Lung microvascular endothelial cell (primary cell): ENCODE measurements at regions not wholly inside any gene's neighbourhood (a gene's known extent, or its start where the extent isn't known, plus 50 kb on each side); places are given as distances from the start of the nearest gene placed in this dataset.

Experiments
- DNase-seq, 2 donors: peaks; one replicate each; pipeline versions ENCODE4 v3.0.0 to v3.0.0-alpha.2; 2010; ENCODE audit warnings: low read depth in 2 of 2

DNA sequence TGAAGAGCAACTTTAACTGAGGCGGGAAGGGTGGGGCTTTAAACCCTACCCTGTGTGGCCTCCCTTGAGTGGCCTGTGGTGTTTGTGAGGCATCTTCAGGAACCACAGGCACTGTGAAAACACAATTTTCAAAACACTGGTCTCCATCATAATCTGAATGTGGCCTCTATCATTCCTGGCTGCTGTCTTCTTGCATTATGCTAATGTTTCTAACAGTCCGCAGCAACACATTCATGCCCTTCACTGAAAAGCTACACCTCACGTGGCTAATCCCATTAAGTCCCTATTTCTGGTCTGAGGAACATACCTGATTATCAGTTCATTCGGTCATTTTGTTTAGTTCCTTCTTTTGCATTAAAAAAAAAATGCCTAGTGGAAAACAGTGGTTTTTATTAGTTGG, 94.6 kb downstream of the F11 start:
- DNase-seq = no peak

DNA sequence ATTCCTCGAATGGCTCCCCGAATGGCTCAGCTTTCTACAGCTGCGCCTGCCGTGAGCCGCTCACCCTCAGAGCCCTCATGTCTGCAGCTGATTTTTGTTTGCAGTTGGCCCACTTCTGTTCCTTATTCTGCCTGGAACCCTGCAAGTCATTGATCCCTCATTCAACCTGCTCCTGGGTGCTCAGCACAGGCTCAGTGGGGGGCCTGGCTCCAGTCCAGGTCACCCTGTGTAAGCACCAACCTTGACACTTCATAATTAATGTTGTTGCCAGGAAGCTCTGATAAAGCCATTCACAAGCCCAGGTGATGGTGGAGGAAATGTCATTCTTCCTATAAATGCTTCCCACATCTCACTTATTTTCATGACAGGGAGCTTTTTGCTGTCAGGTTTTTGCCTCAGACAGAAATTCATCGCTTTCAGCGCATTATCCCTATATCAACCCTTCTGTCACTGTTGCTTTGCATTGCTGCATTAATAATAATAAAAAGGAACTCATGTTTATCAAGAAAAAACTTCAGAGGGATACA, 85.7 kb downstream of the F11 start:
- no peak for DNase-seq

DNA sequence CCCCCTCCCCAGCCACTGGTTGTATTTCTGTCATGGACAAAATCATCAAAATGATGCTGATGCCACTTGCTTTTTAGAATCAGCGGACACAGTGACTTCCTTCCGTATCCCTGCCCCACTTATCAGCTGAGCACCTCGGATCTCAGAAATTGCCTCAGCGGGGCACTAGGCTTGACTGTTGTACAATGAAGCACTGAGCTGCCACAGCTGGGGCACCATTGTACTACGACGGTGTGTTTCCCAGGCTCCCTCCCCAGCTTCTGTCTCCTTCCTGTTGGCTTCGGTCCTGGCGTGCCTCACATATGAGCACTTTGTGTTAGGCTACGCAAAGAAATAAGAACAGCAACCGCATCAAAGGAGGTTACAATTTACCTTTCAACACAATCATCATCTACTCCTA, 82.4 kb downstream of the F11 start:
- no peak for DNase-seq

DNA sequence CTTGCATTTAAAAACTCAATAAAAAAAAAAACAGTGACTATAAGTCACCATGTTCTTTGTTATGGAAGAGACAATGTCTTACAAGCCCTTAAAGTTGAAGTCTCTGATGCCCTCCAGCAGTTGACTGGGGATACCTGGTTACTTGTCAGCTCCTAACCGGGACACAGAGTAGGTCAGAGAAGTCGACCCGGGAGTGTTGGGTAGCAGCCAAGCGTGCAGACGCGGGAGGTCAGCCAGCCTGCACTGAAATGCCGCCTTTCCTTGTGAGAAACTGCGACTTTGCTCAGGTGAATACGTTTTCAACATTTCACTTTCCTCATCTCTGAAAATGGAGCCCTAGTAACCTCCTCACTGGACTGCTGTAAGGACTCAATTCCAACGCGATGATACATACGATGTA, 81.8 kb downstream of the F11 start:
- no peak for DNase-seq

DNA sequence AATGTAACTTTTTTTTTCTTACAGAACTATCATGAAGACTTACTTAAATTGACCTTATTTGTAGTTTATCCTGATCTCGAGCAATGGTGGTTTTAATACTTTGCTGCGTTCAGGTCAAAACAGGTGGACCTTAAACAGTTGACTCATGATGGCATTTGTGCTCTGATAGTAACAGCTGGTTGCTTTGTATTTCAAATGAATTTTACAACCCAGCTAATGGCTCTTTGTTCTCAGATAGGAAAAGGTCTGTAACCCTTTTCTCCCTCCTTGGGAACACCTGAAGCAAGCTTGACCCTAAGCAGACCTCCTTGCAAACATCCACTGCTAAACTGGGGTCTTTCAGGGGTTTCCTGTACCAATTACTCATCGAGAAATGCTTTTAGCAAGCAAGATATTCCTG, 79.2 kb downstream of the F11 start:
- DNase-seq = no peak

DNA sequence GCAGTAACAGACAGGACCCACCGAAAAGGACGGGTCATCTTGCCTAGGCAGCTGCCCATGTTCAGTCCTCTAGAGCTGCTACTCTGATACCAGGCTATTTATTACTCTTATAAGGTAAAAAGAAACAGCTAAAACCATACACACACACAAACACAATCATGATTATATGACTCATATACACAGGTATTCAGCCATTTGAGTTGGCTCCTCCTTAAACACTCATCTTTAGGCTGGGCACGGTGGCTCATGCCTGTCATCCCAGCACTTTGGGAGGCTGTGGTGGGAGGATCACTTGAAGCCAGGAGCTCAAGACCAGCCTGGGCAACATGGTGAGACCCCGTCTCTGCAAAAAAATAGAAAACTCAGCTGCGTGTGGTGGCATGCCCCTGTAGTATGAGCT, 76.6 kb downstream of the F11 start:
- DNase-seq = no peak

GRCh38 chr4:186341655-186342054, 75.7 kb downstream of the F11 start:
- no peak for DNase-seq
